Breast epithelium (tissue), 3 donors: ENCODE measurements at regions not wholly inside any gene's neighbourhood (a gene's known extent, or its start where the extent isn't known, plus 50 kb on each side); places are given as distances from the start of the nearest gene placed in this dataset.

ENCODE experiments used
- CTCF ChIP-seq, 3 donors: fragments of 450-650 bp; IDR thresholded peaks; one replicate each; pipeline ENCODE4 v1.5.1; 2016 to 2017; ENCODE audit warnings: antibody characterized with exemption in 3 of 3, mild to moderate bottlenecking in 3 of 3, moderate library complexity in 3 of 3
- POLR2A ChIP-seq: fragments of 450-650 bp; IDR thresholded peaks from one replicate; pipeline ENCODE4 v1.6.1; 2016; ENCODE audit warnings: antibody characterized with exemption, mild to moderate bottlenecking, moderate library complexity
- POLR2AphosphoS5 ChIP-seq, 3 donors: sonication (generic); formaldehyde crosslinking; IDR thresholded peaks; one replicate each; pipeline ENCODE4 v1.6.1; 2017; ENCODE audit warnings: antibody characterized with exemption in 3 of 3

GRCh38 chr13:55554741-55555140 lies 1586.0 kb upstream of the PRR20A start:
- TF ChIP-seq POLR2A (no peak), CTCF (IDR thresholded peaks at IDR 0.05) (no peak), POLR2AphosphoS5 (IDR thresholded peaks at IDR 0.05) (no peak)
